ENCODE measurements at regions not wholly inside any gene's neighbourhood (a gene's known extent, or its start where the extent isn't known, plus 50 kb on each side); places are given as distances from the start of the nearest gene placed in this dataset.
"Not testable (repeated sequence)": the region's sequence is repeated elsewhere in the genome, so short reads cannot be mapped to it uniquely, and the experiment has no call there.

DNA sequence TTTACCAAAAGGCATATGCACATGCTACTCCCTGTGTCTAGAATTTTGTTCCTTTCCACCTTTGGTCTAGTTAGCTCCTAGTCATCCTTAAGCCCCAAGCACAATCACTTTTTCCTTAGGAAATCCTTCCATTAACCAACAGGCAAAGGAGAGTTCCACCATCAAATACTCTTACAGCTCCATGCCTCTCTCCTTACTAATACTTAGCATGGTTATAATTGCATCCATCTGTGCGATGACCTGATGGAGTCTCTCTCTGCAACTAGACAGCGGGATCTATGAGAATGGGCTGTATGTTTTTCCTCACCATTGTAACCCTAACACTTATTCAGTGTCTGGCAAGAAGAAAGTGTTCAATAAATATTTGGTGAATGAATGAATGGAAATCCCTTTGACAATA lies 69.3 kb upstream of the SMAD3 start:
- Histone ChIP-seq H3K4me1 (no peaks in the 10 kb centered on the region), H2AFZ (no peak overlapping the region), H3K4me3 (ENCODE audit: low read depth, low read length) (no peak overlapping the region), H3K27ac (no peak overlapping the region), H3K79me2 (no peaks in the 10 kb centered on the region), H3K9ac (no peak overlapping the region), H3K36me3 (ENCODE audit: control insufficient read depth, insufficient read depth, low read length) (no peaks in the 10 kb centered on the region), H3K27me3 (ENCODE audit: control insufficient read depth, insufficient read depth, low read length) (no peaks in the 10 kb centered on the region), H3K9me3 (ENCODE audit: control insufficient read depth, low read length) (no peaks in the 10 kb centered on the region), H3K4me2 (ENCODE audit: low read length) (no peak overlapping the region)
- TF ChIP-seq, protein P1, sequence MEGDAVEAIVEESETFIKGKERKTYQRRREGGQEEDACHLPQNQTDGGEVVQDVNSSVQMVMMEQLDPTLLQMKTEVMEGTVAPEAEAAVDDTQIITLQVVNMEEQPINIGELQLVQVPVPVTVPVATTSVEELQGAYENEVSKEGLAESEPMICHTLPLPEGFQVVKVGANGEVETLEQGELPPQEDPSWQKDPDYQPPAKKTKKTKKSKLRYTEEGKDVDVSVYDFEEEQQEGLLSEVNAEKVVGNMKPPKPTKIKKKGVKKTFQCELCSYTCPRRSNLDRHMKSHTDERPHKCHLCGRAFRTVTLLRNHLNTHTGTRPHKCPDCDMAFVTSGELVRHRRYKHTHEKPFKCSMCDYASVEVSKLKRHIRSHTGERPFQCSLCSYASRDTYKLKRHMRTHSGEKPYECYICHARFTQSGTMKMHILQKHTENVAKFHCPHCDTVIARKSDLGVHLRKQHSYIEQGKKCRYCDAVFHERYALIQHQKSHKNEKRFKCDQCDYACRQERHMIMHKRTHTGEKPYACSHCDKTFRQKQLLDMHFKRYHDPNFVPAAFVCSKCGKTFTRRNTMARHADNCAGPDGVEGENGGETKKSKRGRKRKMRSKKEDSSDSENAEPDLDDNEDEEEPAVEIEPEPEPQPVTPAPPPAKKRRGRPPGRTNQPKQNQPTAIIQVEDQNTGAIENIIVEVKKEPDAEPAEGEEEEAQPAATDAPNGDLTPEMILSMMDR (IDR thresholded peaks at IDR 0.05): no peak

DNA sequence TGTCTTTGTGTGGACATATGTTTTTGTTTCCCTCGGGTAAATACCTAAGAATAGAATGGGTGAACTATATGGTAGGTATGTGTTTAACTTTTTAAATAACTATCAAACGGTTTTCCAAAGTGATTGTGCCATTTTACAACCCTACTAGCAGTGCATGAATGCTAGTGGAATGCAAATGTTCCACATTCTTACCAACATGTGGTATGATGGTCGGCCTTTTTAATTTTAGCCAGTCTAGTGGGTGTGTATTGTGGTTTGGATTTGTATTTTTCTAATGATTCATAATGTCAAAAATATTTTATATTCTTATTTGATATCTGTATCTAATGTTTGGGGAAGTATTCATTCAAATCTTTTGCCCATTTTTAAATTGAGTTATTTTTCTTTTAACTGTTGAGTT lies 68.2 kb upstream of the SMAD3 start:
- no peak overlapping the region for H3K27ac ChIP-seq
- H2AFZ ChIP-seq: no peak overlapping the region
- no peaks in the 10 kb centered on the region for H3K36me3 ChIP-seq (ENCODE audit: control insufficient read depth, insufficient read depth, low read length)
- TF ChIP-seq, protein P1 (IDR thresholded peaks at IDR 0.05): no peak
- no peaks in the 10 kb centered on the region for H3K27me3 ChIP-seq (ENCODE audit: control insufficient read depth, insufficient read depth, low read length)
- no peak overlapping the region for H3K9ac ChIP-seq
- no peaks in the 10 kb centered on the region for H3K9me3 ChIP-seq (ENCODE audit: control insufficient read depth, low read length)
- no peak overlapping the region for H3K4me3 ChIP-seq (ENCODE audit: low read depth, low read length)
- H3K4me1 ChIP-seq: no peaks in the 10 kb centered on the region
- H3K79me2 ChIP-seq: no peaks in the 10 kb centered on the region
- H3K4me2 ChIP-seq (ENCODE audit: low read length): no peak overlapping the region

DNA sequence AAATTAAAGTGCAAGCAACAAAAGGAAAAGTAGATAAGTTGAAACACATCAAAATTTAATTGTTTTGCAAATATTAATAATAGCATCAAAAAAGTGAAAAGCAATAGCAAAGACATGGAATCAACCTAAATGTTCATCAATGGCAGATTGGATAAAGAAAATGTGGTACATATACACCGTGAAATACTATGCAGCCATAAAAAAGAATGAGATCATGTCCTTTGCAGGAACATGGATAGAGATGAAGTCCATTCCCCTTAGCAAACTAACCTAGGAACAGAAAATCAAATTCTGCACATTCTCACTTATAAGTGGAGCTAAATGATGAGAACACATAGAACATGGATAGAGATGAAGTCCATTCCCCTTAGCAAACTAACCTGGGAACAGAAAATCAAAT lies 67.2 kb upstream of the SMAD3 start:
- H3K27me3 ChIP-seq (ENCODE audit: control insufficient read depth, insufficient read depth, low read length); H2AFZ ChIP-seq; H3K9ac ChIP-seq; H3K4me2 ChIP-seq (ENCODE audit: low read length); H3K79me2 ChIP-seq; H3K27ac ChIP-seq; H3K4me3 ChIP-seq (ENCODE audit: low read depth, low read length); H3K36me3 ChIP-seq (ENCODE audit: control insufficient read depth, insufficient read depth, low read length); H3K4me1 ChIP-seq; H3K9me3 ChIP-seq (ENCODE audit: control insufficient read depth, low read length): not testable (repeated sequence)

DNA sequence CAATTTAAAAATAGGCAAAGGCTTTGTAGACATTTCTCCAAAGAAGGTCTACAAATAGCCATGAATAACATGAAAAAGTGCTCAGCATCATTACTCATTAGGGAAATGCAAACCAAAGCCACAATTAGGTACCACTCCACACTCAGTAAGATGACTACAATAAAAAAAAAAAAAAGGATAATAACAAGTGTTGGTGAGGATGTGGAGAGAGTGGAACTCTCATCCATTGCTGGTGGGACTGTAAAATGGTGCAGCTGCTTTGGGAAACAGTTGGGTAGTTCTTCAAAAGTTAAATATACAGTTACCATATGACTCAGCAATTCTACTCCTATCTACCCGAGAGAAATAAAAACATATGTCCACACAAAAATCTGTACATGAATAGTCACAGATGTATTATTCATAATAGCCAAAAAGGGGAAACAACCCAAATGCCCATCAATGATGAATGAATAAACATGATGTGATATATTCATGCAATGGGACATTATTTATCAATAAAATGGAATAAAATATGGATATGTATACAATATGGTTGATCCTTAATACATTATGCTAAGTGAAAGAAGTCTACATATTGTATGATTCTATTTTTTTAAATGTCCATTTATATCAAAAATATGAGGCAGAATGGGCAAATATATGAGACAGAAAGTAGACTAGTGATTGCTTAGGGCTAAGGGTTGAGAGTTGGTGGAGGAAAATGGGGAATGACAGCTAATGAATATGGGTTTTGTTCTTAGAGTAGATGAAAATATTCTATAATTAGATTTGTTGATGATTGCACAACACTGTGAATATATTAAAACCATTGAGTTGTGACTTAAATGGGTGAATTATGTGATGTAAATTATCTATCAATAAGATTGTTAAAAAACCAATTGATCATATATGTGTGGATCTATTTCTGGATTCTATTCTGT lies 66.1 kb upstream of the SMAD3 start:
- Histone ChIP-seq H3K36me3 (ENCODE audit: control insufficient read depth, insufficient read depth, low read length) (no peaks in the 10 kb centered on the region), H3K9me3 (ENCODE audit: control insufficient read depth, low read length) (no peaks in the 10 kb centered on the region), H3K27me3 (ENCODE audit: control insufficient read depth, insufficient read depth, low read length) (no peaks in the 10 kb centered on the region), H2AFZ (no peak overlapping the region), H3K9ac (no peak overlapping the region), H3K4me3 (ENCODE audit: low read depth, low read length) (no peak overlapping the region), H3K27ac (no peak overlapping the region), H3K4me2 (ENCODE audit: low read length) (no peak overlapping the region), H3K4me1 (no peaks in the 10 kb centered on the region), H3K79me2 (no peaks in the 10 kb centered on the region)
- TF ChIP-seq, protein P1 (IDR thresholded peaks at IDR 0.05): no peak

DNA sequence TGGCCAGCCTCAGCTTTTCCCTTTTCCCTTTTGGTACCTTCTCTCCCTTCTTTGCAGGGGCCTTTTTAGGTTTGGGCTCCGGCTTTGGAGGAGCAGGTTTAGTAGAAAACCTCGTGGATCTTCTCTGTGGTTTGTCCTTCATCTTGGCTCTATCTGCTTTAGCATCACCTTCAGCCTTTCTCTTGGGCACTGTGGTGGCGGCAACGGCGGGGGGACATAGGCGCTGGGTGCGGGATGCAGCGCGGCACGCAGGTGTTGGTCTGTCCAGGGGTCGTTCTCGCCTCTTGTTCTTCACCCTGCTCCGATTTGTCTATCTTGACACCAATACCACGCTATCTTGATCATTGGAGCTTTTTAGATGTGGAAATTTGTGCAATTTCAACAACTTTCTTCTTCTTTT lies 64.5 kb upstream of the SMAD3 start:
- H3K4me1 ChIP-seq: no peaks in the 10 kb centered on the region
- TF ChIP-seq, protein P1 (IDR thresholded peaks at IDR 0.05): no peak
- H3K79me2 ChIP-seq: no peaks in the 10 kb centered on the region
- no peak overlapping the region for H3K4me3 ChIP-seq (ENCODE audit: low read depth, low read length)
- no peaks in the 10 kb centered on the region for H3K27me3 ChIP-seq (ENCODE audit: control insufficient read depth, insufficient read depth, low read length)
- no peak overlapping the region for H3K9ac ChIP-seq
- no peak overlapping the region for H2AFZ ChIP-seq
- no peaks in the 10 kb centered on the region for H3K9me3 ChIP-seq (ENCODE audit: control insufficient read depth, low read length)
- H3K27ac ChIP-seq: no peak overlapping the region
- no peaks in the 10 kb centered on the region for H3K36me3 ChIP-seq (ENCODE audit: control insufficient read depth, insufficient read depth, low read length)
- no peak overlapping the region for H3K4me2 ChIP-seq (ENCODE audit: low read length)
